H54 (cell line): ENCODE measurements at regions not wholly inside any gene's neighbourhood (a gene's known extent, or its start where the extent isn't known, plus 50 kb on each side); places are given as distances from the start of the nearest gene placed in this dataset.
A peak's percentile ranks its signal among the peaks of the same experiment; 100 is the strongest.

Experiments
- DNase-seq: peaks from one replicate; pipeline ENCODE4 v3.0.0; 2011; ENCODE audit warnings: low spot score, mixed read lengths; ENCODE audit not compliant: insufficient read length
- FAIRE-seq: peaks from 3 replicates; lab custom pipeline; 2011; peaks lifted over from hg19 to GRCh38; lab: Jason Lieb, UNC
- POLR2A ChIP-seq: IDR thresholded peaks from 2 replicates; pipeline ENCODE4 v1.6.1; 2011; ENCODE audit warnings: low read depth, mild to moderate bottlenecking, low read length

DNA sequence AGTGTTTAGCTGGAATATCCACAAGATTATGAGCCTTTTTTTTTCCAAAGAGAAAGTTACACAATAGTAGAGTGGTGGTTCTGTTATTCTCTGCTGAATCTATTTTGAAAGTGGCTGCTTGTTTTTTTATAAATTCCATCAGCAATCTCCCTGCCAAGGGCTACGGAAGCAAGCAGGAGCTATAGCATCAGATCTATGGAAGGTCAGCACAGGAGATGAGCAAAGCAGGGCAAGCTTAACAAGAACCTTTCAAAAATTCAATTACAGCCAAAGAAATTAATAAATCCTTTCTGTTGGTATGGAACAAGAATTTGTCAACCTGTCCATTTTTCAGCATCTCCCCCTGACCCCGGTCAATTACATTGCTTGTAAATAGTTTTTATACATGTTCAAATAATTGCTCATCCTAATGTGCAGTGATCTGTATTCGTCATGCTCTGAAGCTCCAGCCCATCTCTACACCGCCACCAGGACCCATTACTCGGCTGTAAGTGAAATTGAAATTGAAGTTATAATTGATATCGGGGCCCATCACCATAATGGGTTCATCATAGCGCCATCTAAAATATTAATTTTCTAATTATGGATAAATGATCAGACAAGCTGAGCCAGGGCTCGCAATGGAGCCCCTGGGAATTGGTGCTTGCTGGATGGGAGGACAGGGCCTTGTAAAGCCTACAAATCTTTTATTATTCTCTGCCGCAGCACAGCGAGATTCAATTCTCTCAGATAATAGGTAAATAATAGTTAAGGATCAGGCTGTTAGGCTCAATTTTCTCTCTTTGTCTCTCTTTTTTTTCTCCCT, 215.1 kb downstream of the ATG4C start:
- FAIRE-seq, result no peak
- DNase-seq, result no peak
- no peak for TF ChIP-seq POLR2A

DNA sequence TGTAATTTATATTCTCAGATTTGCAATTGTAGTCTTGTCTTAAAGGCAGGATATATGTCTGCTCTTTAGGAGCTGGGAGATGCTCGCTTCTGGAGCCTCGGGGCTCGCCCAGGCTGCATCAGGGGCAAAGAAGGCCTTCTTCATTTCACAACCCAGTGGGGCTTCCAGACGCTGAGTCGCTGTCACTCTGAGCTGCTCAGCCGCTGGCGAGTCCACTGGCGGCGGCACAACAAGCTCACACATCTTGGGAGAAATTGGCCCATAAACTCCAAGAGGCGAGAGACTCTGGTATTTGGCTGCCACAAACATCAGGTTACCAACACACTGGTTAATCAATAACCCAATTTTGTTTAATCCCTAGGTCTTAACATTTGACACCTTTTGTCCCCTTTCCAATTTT, 216.6 kb downstream of the ATG4C start:
- no peak for FAIRE-seq
- DNase-seq, result no peak
- TF ChIP-seq POLR2A, result no peak

DNA sequence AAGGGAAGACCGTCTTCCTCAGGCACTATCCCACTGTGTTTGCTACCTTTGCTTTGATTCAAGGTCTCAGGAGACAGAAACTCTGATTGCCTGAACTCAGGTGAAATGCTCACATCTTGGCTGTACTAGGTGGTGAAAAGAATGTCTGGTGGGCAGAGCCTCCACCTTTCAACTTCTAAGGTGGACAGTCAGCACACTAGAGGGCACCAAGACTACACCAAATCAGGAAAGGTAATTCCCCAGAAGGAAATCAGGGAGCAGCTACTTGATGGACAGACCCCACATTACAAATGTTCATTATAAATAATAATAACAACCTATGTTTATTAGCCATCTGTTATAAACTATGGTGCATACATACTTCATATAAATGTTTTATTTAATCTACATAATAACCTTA, 220.9 kb downstream of the ATG4C start:
- DNase-seq, result no peak
- no peak for FAIRE-seq
- no peak for TF ChIP-seq POLR2A

DNA sequence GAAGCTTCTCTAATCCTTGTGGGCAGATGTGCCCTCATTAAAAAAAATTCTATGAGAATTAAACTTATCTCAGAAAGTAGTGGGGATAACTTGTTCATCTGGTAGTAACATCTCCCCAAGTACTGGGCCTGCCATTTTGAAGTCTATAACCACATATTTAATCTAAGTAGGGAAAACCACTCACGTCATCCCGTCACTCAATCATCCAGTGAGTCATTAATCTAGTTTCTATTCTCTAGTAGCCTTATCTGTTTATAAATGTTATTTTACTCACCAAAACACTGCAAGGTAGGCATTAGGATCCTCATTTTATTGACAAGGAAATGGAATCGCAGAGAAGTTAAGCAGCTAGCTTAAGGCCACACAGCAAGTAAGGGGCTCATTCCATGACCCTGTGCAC, 221.9 kb downstream of the ATG4C start:
- DNase-seq (no peak), FAIRE-seq (no peak)
- TF ChIP-seq POLR2A, result no peak

DNA sequence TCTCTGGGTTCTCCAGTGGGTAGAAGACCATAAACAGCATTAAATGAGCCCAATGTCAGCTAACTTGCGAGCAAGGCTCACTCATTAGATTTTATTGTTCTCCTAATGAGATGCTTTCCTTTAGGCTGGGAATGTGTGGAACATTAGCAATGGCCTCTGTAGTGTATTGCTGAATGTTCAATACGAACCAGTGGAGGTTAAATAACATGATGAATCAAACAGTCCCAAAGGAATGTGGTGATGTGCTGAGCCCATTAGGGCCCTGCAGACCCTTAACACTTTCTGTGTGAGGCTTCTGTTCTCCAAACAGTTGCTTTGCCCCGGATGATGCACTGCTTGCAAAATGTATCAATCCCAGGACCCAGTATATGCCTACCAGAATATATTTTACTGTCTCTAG, 225.5 kb downstream of the ATG4C start:
- no peak for TF ChIP-seq POLR2A
- DNase-seq, result no peak
- no peak for FAIRE-seq

DNA sequence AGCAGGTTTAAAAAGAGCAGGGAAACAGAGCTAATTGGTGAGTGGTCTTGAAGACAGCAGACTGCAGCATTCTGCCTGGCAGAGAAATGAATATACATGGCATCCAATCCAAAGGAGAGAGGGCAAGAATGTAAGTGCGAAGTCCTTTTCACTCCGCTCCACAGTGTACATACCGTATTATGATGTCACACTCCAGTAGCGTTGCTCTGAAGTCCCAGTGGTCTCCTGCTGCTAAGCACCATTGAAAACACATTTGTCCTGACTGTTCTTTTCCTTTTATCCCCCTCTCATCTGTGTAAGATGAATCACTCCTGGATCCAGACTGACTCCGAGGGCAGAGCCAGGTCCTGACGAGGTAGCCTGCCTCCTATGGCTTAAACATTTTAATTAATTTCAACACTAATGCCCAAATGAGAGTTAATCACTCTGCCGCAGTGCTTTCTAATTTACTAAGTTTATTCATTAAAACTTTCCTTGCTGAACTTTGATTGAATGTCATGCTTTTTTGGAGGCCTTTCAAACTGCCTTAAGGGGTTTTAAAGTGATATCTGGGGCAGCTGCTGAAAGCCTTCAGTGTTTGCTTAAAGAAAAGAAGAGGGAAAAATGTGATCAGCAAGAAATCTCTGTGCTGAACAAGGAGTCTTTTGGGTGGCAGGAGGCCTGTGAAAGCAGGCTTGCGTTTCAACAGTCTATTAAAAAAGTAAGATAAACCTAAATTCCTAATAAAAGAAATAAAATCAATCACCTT, 227.2 kb downstream of the ATG4C start:
- DNase-seq (no peak), FAIRE-seq (no peak)
- no peak for TF ChIP-seq POLR2A

DNA sequence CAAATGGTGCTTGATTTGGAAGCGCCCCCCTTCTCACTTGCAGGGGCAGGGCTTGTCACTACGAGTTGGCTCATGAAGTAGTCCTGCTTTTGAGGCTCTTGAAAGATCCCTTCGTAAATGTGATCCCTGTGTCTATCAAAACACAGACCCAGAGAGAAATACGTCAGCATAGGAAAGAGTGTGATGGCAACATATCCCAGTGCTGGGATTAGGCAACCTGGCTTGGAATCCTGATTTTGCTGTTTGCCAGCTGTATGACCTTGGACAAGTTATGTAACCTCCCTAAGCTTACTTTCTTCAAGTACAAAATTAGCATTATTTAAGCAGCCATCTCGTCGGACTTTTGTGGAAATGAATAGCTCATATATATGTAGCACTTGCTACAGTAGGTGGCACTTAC, 228.4 kb downstream of the ATG4C start:
- no peak for TF ChIP-seq POLR2A
- DNase-seq (no peak), FAIRE-seq (no peak)

- FAIRE-seq (no peak), DNase-seq (no peak)
- no peak for TF ChIP-seq POLR2A
These were observed 230.3 kb downstream of the ATG4C start for GRCh38 chr1:63014267-63014666.

- DNase-seq (no peak), FAIRE-seq (peak; percentile 41)
- no peak for TF ChIP-seq POLR2A
These were observed 238.4 kb downstream of the ATG4C start for GRCh38 chr1:63022319-63022718.

GRCh38 chr1:63023171-63023570, 239.2 kb downstream of the ATG4C start:
- no peak for DNase-seq
- TF ChIP-seq POLR2A, result no peak
- FAIRE-seq, result no peak

DNA sequence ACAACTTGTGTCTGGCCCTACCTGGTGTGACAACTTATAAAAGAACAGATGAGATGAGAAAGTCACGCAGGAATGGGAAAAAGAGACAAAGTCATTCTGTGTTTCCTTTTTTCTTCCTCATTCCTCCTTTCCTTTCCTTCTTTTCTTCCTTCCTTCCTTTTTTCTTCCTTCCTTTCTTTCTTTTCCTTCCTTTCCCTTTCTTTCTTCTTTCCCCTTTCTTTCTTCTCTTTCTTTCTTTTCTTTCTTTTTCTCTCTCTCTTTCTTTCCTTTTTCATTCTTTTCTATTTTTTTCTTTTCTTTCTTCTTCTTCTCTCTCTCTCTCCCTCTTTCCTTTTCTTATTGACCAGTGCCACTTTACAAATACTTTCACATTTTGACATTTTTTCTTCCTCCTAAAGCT, 239.7 kb downstream of the ATG4C start:
- FAIRE-seq, result no peak
- DNase-seq, result no peak
- no peak for TF ChIP-seq POLR2A

DNA sequence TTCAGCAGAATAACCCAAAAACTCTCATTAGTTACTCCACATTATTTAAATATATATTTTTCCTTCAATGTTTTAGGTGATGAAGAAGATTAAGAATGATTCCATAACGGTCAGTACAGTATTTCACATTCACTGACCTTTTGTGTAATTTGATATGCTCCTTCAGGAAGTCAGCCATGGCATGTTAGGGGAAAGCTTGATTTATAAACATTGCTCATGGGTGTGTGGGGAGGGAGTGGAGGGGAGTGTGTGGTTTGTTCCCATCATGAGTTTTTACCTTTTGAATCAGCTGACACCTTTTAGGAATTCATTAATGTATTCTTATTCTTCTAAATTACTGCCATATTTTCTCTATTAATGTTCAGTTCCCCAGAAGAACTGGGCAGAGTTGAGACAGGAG, 240.2 kb downstream of the ATG4C start:
- TF ChIP-seq POLR2A, result no peak
- no peak for DNase-seq
- peak; percentile 20 for FAIRE-seq

- TF ChIP-seq POLR2A, result no peak
- DNase-seq (no peak), FAIRE-seq (no peak)
These were observed 243.2 kb downstream of the ATG4C start for GRCh38 chr1:63027176-63027575.

DNA sequence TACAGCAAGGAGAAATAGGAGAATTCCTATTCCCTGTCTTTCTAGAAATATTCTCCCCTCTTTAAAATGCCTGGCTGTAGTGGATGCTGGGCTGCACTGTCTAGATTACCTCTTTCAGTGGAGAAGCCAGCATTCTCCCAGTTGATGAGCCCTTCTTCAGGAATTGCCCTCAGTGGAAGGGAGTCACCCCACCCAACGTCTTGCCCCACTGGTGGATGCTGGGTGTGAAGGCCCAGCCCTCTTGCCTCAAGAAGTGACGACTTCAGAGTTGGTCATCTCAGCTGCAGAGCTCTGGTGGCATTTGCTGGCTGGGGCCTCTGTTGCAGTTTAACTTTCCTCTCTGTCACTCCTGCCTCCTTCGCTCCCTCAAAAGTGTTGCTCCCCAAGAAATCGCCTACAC, 248.2 kb downstream of the ATG4C start:
- FAIRE-seq (no peak), DNase-seq (no peak)
- no peak for TF ChIP-seq POLR2A

DNA sequence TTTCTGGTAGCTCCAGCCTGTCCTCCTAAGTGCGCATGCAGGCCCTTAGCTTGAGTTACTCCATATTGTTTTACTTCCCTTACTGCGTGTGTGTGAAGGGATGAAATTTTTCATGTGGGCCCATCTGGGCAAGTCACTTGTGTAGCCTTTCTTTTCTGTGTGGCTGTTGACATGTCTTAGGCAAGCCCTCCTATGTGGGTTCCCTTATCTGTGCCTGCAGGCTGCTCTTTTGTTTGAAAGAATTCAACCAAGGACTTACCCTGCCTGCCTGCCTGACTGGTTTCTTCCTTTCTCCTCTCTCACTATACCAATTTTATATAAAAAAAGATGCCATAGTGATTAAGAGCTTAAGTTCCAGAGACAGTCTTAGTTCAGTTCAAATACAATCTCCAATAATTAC, 249.3 kb downstream of the ATG4C start:
- FAIRE-seq (no peak), DNase-seq (no peak)
- TF ChIP-seq POLR2A, result no peak
